Hematopoietic multipotent progenitor cell treated with erythropoietin and hydrocortisone succinate and interleukin-3 and kit ligand, for 8 days (in vitro differentiated cells): ENCODE measurements at regions not wholly inside any gene's neighbourhood (a gene's known extent, or its start where the extent isn't known, plus 50 kb on each side); places are given as distances from the start of the nearest gene placed in this dataset.

Experiments used
- DNase-seq: peaks from one replicate; pipeline ENCODE4 v3.0.0-alpha.2; 2015

GRCh38 chr10:128996092-128996491, 470.9 kb upstream of the MGMT start:
- no peak for DNase-seq

DNA sequence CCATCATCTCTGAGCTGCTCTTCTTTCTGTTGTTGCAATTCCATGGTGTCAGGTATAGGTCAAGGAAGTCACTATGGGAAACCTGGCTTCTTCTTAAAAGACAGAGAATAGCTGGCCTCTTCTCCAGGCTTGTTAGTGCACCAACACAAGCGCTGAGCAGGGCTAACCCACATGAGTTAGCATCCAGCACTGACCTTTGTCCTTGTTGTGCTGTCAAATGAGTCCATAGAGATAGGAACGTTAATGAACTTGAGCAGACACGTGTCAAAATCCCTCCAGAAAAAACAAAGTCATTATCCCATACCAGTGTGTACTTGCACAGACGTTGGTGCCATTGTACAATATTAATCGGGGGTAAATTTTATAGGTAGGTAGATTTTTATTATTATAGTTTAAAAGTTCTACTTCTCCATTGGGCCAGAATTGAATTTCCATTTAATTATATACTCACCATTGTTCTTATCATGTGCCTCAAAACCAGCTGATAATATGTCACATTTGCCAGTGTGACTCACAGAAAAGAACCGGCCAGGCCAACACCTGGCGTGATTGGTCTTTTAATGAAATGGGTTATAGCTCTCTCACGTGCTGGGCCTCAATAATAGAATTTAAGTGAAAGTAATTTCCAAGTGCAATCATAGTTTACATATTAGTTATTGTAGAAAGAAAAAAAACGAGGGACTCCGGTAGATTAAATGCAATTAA, 468.8 kb upstream of the MGMT start:
- no peak for DNase-seq

DNA sequence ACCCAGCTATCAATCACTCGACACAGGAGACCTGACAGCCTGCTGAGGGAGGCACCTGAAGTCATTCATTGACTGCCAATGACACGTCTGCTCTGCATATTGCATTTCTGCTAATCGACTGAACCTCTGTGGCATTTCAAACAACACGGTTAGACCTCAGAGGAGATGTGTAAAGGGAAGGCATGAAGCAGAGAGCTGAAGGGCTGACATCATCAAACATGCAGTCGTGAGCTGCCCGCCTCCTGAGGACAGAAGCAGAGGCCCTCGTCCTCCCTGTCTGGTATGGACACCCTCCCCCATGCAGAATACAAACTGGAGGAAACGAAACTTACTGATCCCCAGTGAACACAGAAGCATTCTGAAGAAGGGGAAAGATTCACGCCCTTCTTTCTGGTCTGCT, 462.6 kb upstream of the MGMT start:
- no peak for DNase-seq

- no peak for DNase-seq
Observed at GRCh38 chr10:129005080-129005479, 462.0 kb upstream of the MGMT start.

DNA sequence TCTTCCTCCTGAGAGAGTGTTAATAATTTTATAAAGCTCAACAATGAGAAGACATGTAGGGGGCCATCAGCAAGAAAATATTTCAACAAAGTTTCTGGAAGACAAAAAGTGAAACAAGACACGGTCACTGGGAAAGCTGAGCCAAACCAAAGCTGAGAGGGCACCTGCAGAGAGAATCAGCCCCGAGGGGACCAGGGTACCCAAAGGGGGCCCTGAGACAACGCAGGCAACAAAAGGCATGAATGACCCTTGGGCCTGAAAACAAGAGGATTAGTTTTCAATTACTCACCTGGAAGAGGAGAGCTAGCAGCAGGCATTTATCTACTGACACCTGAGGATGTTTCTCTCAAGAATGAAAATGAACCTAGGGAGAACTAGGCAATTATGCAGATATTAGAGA, 461.2 kb upstream of the MGMT start:
- DNase-seq = no peak

DNA sequence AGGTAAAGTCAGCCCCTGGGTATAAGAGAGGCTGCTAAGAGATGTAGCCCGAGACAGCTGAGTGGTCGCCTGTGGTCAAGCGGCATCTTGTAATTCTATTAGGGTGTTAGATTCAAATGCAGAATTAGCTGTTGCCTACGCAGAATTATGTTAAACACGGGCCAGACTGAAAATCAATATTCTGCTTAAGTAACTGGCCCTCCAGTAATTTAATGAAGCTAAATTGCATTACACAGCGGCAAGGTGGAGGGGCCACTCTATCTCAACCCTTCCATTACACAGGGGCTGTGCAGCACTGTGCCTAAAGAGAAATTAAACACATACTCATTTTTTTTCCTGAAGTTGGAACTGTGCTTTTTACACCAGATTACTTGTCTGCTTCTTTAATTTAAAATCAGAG, 448.5 kb upstream of the MGMT start:
- no peak for DNase-seq

GRCh38 chr10:129020651-129021330, 446.2 kb upstream of the MGMT start:
- no peak for DNase-seq

GRCh38 chr10:129021594-129022304, 445.3 kb upstream of the MGMT start:
- no peak for DNase-seq

- no peak for DNase-seq
Observed at GRCh38 chr10:129023082-129023481, 444.0 kb upstream of the MGMT start.

DNA sequence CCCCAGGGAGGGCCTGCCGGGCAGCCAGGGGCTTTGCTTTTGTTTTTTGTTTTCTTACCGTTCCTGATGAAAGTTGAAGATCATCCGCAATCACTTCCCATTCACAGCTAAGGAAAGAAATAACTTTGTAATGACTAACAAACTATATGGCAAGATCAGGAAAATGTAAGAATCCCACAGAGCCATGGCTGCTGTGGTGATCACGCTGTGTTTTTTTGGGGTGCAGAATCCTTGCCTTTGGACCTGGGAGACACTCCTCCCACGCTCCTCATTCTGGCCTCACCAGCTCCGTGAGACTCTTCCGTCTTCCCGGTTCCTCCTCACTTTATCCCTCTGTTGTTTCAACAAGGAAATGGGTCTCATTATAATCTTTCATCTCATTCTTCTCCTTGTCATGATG, 443.0 kb upstream of the MGMT start:
- no peak for DNase-seq

DNA sequence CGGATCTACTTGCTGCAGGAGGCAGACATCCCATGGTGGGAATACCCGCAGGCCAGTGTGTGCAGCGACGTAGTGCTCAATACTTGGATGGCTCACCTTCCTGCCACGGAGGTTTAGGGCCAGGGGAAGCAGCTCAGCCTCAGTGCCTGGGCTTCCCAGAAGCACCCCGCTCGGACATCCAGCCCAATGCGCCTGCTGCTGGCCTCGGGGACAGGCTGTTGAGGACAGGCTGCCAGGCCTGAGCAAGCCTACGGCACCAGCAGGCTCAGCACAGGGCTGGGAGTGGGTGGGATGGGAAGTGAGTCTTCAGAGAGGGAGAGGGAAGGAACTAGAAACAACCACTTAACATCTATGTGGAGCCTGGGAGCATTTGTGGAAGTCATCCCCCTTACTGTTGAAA, 441.3 kb upstream of the MGMT start:
- no peak for DNase-seq

- DNase-seq = no peak
Observed at GRCh38 chr10:129027906-129028305, 439.1 kb upstream of the MGMT start.

DNA sequence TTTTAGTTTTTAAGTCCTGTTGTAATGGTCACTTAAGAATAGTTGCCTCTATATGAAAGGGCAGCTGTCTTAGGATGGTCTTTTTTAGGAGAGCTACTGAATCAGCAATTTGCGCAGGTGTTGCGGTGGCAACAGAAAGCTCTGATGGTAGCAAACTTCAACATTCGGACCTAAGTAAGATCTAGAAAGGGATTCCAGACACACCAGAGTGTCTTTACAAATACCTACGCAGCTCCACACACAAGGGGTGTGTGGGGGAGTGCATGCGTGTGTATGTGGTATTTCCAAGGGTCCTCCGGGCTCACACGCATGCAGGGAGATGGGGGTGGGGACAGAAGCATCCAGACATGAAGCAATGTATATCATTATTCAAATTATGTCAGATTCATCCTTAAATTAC, 438.6 kb upstream of the MGMT start:
- DNase-seq = no peak

- no peak for DNase-seq
Observed at GRCh38 chr10:129029051-129029450, 438.0 kb upstream of the MGMT start.

DNA sequence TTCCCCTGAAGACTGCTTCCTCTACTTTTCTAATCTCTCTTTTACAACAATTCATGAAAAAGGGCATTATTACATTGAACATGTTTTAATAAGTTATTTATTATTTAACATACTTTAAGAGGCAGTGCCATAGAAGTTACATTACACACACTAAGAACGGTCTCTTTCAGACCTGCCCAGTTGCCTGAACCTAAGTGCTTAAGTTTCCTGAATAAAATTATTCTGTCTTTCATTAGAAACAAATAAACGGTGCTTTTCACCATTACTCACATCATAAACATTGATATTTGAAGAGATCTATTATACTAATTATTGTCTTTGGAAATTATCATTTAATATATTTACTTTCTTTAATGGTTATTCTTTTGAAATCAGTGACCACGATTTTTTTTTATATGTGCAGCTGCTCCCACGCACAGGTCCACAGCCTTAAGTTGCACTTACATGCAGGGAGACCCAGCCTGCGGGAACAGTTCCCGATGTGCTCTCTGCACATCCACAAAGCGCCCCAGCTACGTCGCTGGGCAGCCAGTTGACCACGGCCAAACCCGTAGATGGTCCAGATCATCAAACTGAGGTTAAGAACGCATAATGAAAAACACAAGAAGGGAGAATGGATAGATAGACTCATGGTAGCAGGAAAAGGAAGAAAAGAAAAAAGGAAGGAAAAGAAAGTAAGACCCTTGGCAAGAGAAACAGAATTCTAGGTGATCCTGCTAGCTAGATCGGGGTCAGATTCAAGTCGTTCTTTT, 437.0 kb upstream of the MGMT start:
- no peak for DNase-seq

DNA sequence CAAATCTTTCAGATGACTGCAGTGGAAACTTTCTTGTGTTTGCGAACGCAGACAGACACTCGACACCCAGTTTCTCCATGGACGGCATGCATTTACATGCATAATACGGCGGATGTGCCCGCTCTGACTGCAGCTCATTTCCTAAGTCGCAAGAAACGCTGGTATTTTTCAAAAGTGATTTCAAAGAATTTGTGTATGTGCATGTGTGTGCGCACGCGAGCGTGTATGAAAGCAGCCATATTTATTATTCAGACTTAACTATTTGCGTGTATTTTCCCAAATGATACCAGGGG, 436.5 kb upstream of the MGMT start:
- no peak for DNase-seq

GRCh38 chr10:129030996-129031843, 435.8 kb upstream of the MGMT start:
- DNase-seq = peak; percentile 49

DNA sequence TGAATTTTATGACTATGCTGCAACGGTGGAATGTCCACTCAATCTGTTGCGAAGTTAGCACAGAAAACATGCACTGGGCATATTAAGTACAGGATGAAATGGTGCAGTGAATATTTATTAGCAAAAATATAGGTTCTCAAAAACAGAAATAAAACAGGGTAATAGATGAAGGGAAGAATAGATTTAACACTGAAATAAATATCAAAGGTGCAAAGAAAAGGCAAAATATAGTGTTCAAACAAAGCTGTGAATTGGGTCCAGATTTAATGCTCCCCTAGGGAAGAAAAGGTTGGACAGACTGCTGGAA, 435.2 kb upstream of the MGMT start:
- no peak for DNase-seq

DNA sequence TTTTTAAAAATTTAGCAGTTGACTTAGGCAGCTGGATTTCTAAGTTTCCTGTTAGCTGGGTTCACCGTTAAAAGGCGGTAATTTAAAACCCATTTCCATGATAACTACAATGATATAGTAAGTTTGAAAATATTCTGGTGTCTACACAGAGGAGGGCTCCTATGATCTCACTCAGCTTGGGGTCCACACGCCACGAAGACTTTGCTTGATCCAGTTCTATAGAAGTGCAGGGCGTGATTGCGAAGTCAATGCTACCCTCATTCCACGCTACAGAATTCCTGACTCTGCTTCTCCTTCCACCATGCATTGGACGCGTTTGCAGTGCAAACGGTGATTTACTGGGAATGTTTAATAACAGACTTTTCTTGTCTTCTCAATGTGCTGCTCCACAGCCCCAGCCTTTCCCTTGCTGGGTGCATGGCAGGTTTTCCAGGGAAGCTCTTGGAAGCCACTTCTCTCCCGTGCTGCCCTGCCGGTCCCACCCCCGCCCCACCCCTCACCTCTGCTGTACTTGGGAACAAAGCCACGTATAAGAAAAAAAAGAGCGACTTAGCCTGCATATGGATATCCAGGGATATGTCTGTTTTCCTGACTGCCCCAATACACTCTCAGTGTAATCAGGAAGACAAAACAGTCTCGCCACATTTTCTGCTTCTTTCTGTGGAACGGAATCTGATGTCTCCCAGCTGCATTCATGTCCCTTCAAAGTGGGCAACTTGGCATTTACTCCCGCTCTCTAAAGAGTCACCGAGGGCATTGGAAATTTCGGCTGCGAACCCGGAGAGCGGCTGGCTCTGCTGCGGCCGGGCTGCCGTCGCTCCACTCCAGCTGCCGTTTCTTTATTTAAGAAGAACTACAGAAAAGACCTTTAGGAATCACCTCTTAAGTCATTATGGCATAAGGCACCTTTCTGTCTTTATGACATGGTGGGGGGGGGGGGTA, 434.4 kb upstream of the MGMT start:
- no peak for DNase-seq

DNA sequence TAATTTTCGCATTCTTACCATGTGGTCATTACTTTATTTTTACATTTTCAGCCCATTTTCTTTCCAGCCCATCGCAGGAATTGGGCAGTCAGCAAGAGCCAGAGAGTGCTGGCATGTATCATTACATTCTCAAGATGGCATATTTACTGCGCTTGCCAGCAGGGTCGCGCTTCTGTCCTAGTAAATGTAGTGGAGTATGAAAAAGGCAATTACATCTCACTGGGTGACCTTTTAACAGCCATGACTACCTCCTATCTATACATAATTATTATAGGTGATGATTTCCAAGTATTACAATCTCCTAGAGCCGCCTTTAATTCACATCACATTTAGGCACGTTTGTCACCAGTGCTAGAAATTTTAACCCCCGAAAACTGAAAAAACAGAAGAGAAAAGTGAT, 433.7 kb upstream of the MGMT start:
- no peak for DNase-seq

GRCh38 chr10:129033790-129034272, 433.2 kb upstream of the MGMT start:
- DNase-seq = peak; percentile 96
